ENCODE measurements at regions not wholly inside any gene's neighbourhood (a gene's known extent, or its start where the extent isn't known, plus 50 kb on each side); places are given as distances from the start of the nearest gene placed in this dataset.
"Not testable (repeated sequence)": the region's sequence is repeated elsewhere in the genome, so short reads cannot be mapped to it uniquely, and the experiment has no call there.

- no peaks in the 10 kb centered on the region for H3K27me3 ChIP-seq
- H3K9me3 ChIP-seq: no peaks in the 10 kb centered on the region
- H3K27ac ChIP-seq: no peak overlapping the region
- no peak overlapping the region for H3K4me3 ChIP-seq
- no peaks in the 10 kb centered on the region for H3K36me3 ChIP-seq
- TF ChIP-seq, protein P1, sequence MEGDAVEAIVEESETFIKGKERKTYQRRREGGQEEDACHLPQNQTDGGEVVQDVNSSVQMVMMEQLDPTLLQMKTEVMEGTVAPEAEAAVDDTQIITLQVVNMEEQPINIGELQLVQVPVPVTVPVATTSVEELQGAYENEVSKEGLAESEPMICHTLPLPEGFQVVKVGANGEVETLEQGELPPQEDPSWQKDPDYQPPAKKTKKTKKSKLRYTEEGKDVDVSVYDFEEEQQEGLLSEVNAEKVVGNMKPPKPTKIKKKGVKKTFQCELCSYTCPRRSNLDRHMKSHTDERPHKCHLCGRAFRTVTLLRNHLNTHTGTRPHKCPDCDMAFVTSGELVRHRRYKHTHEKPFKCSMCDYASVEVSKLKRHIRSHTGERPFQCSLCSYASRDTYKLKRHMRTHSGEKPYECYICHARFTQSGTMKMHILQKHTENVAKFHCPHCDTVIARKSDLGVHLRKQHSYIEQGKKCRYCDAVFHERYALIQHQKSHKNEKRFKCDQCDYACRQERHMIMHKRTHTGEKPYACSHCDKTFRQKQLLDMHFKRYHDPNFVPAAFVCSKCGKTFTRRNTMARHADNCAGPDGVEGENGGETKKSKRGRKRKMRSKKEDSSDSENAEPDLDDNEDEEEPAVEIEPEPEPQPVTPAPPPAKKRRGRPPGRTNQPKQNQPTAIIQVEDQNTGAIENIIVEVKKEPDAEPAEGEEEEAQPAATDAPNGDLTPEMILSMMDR (IDR thresholded peaks at IDR 0.05): no peak
- H3K4me1 ChIP-seq: peaks cover 0 to 13% of the 10 kb centered on the region in 2 donors
- DNase-seq (ENCODE audit: low spot score): no peak
Measured at GRCh38 chr4:81335122-81335912, 120.3 kb upstream of the PRKG2 start.

DNA sequence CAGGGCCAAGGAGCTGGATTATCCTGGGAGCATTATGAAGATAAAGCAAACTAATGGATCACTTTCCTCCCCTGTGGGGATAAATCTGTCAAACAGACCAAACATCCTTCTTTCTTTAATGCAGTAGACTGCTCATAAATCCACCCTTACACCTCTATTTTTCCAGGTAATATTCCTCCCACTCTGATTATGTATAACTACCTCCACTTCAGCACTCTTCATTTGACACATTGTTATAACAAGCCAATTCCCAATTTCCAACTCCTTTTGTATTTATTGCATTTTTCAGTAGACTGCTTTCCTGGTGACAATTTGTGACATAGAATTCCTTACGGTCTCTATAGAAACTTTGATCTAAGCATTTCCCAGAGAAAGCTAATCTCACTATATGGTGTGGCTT, 115.0 kb upstream of the PRKG2 start:
- TF ChIP-seq, protein P1 (IDR thresholded peaks at IDR 0.05): no peak
- Histone ChIP-seq H3K27me3 (no peaks in the 10 kb centered on the region), H3K27ac (no peak overlapping the region), H3K4me3 (no peak overlapping the region), H3K4me1 (peaks cover 0 to 11% of the 10 kb centered on the region in 2 donors), H3K36me3 (no peaks in the 10 kb centered on the region), H3K9me3 (no peaks in the 10 kb centered on the region)
- no peak for DNase-seq (ENCODE audit: low spot score)

DNA sequence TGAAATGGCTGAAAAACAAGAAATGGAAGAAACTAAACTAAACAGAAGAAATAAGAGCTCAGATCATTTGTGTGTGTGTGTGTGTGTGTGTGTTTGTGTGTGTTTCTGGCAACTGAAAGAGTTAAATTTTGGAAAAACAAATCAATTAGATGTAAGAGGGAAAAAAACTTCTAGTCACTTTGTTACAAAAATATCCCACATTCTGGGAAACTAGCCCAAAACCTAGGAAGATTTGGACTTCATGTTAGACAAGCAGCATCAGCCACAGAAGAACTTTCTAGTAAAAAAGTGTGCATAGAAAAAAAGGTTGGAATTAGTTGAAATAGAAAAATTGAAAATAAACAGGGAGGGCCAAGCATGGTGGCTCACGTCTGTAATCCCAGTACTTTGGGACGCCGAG, 111.6 kb upstream of the PRKG2 start:
- Histone ChIP-seq H3K27ac (no peak overlapping the region), H3K4me1 (no peaks in the 10 kb centered on the region), H3K4me3 (no peak overlapping the region), H3K36me3 (no peaks in the 10 kb centered on the region), H3K9me3 (no peaks in the 10 kb centered on the region), H3K27me3 (no peaks in the 10 kb centered on the region)
- no peak for DNase-seq (ENCODE audit: low spot score)
- TF ChIP-seq, protein P1 (IDR thresholded peaks at IDR 0.05): no peak

GRCh38 chr4:81324594-81324993, 109.6 kb upstream of the PRKG2 start:
- DNase-seq (ENCODE audit: low spot score); H3K27ac ChIP-seq; H3K4me3 ChIP-seq; H3K4me1 ChIP-seq; H3K36me3 ChIP-seq; H3K9me3 ChIP-seq; H3K27me3 ChIP-seq: not testable (repeated sequence)

DNA sequence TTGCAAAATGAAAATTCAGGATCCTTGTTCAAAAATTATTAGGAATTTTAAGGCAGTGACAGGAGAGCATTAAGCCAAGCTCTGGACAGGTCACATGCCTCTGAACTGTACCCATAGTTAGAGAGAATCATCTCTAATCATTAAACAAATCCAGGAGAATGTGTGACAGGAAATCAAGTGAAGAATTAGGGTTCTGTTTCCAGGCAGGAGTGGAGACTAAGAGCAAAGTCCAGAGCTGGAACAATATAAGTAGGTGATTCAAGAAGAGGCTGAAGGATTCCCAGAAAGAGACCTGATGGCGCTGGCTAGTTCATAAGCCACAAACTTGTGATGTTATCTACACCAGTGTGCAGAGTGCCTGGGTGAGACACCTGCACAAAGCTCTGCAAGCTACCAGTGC, 104.6 kb upstream of the PRKG2 start:
- no peaks in the 10 kb centered on the region for H3K27me3 ChIP-seq
- TF ChIP-seq, protein P1 (IDR thresholded peaks at IDR 0.05): no peak
- no peak overlapping the region for H3K4me3 ChIP-seq
- peaks cover 0 to 12% of the 10 kb centered on the region in 2 donors for H3K4me1 ChIP-seq
- H3K27ac ChIP-seq: no peak overlapping the region
- no peaks in the 10 kb centered on the region for H3K9me3 ChIP-seq
- no peak for DNase-seq (ENCODE audit: low spot score)
- no peaks in the 10 kb centered on the region for H3K36me3 ChIP-seq

- no peaks in the 10 kb centered on the region for H3K36me3 ChIP-seq
- TF ChIP-seq, protein P1 (IDR thresholded peaks at IDR 0.05): no peak
- peak overlapping the region; percentile 70 to 74 for H3K27ac ChIP-seq
- DNase-seq (ENCODE audit: low spot score): no peak
- H3K4me3 ChIP-seq: no peak overlapping the region
- peaks cover 0 to 6% of the 10 kb centered on the region in 2 donors for H3K9me3 ChIP-seq
- H3K4me1 ChIP-seq: peaks cover 0 to 20% of the 10 kb centered on the region in 2 donors
- no peaks in the 10 kb centered on the region for H3K27me3 ChIP-seq
Measured at GRCh38 chr4:81314897-81315470, 100.0 kb upstream of the PRKG2 start.
